ENCODE measurements at regions not wholly inside any gene's neighbourhood (a gene's known extent, or its start where the extent isn't known, plus 50 kb on each side); places are given as distances from the start of the nearest gene placed in this dataset.

- no peak for DNase-seq
Observed at GRCh38 chr5:143761663-143762062, 50.3 kb upstream of the HMHB1 start.

GRCh38 chr5:143760755-143761154 lies 51.2 kb upstream of the HMHB1 start:
- DNase-seq = no peak

- DNase-seq = no peak
Observed at GRCh38 chr5:143760131-143760505, 51.8 kb upstream of the HMHB1 start.

- no peak for DNase-seq
Observed at GRCh38 chr5:143759396-143760130, 52.4 kb upstream of the HMHB1 start.

GRCh38 chr5:143758750-143759149 lies 53.2 kb upstream of the HMHB1 start:
- no peak for DNase-seq

GRCh38 chr5:143758015-143758414 lies 53.9 kb upstream of the HMHB1 start:
- no peak for DNase-seq

GRCh38 chr5:143757116-143757515 lies 54.8 kb upstream of the HMHB1 start:
- no peak for DNase-seq

- no peak for DNase-seq
Observed at GRCh38 chr5:143755966-143756365, 56.0 kb upstream of the HMHB1 start.

- no peak for DNase-seq
Observed at GRCh38 chr5:143752165-143752850, 59.7 kb upstream of the HMHB1 start.

- no peak for DNase-seq
Observed at GRCh38 chr5:143751342-143751741, 60.6 kb upstream of the HMHB1 start.

GRCh38 chr5:143749581-143750205 lies 62.3 kb upstream of the HMHB1 start:
- no peak for DNase-seq

GRCh38 chr5:143748516-143748915 lies 63.4 kb upstream of the HMHB1 start:
- DNase-seq = no peak

- no peak for DNase-seq
Observed at GRCh38 chr5:143742951-143743350, 69.0 kb upstream of the HMHB1 start.

GRCh38 chr5:143741421-143741820 lies 70.5 kb upstream of the HMHB1 start:
- DNase-seq = no peak

- no peak for DNase-seq
Observed at GRCh38 chr5:143740956-143741355, 71.0 kb upstream of the HMHB1 start.

- no peak for DNase-seq
Observed at GRCh38 chr5:143739746-143740145, 72.2 kb upstream of the HMHB1 start.

- no peak for DNase-seq
Observed at GRCh38 chr5:143738417-143739401, 73.3 kb upstream of the HMHB1 start.

- DNase-seq = no peak
Observed at GRCh38 chr5:143737062-143737461, 74.9 kb upstream of the HMHB1 start.

- no peak for DNase-seq
Observed at GRCh38 chr5:143734456-143734780, 77.5 kb upstream of the HMHB1 start.

- no peak for DNase-seq
Observed at GRCh38 chr5:143733665-143734455, 78.1 kb upstream of the HMHB1 start.

GRCh38 chr5:143732402-143732801 lies 79.6 kb upstream of the HMHB1 start:
- DNase-seq = no peak

- DNase-seq = no peak
Observed at GRCh38 chr5:143730112-143730801, 81.7 kb upstream of the HMHB1 start.

Measured in amniotic stem cell (primary cell).